ENCODE measurements at regions not wholly inside any gene's neighbourhood (a gene's known extent, or its start where the extent isn't known, plus 50 kb on each side); places are given as distances from the start of the nearest gene placed in this dataset.
"Not testable (repeated sequence)": the region's sequence is repeated elsewhere in the genome, so short reads cannot be mapped to it uniquely, and the experiment has no call there.

GRCh38 chr5:92308679-92309078 is 925.6 kb upstream of the ARRDC3 start:
- DNase-seq (ENCODE audit: extremely low read depth, low read depth): no peak
- no peak for TF ChIP-seq CTCF (IDR thresholded peaks at IDR 0.05; ENCODE audit: low read depth, low read length)

- DNase-seq (ENCODE audit: extremely low read depth, low read depth): not testable (repeated sequence)
Measured at GRCh38 chr5:92302356-92302755, 919.2 kb upstream of the ARRDC3 start.

- TF ChIP-seq CTCF (IDR thresholded peaks at IDR 0.05; ENCODE audit: low read depth, low read length): no peak
- DNase-seq (ENCODE audit: extremely low read depth, low read depth): no peak
Measured at GRCh38 chr5:92283521-92283920, 900.4 kb upstream of the ARRDC3 start.

- not testable (repeated sequence) for DNase-seq (ENCODE audit: extremely low read depth, low read depth)
Measured at GRCh38 chr5:92271750-92272149, 888.6 kb upstream of the ARRDC3 start.

- no peak for DNase-seq (ENCODE audit: extremely low read depth, low read depth)
- no peak for TF ChIP-seq CTCF (IDR thresholded peaks at IDR 0.05; ENCODE audit: low read depth, low read length)
Measured at GRCh38 chr5:92268343-92268742, 885.2 kb upstream of the ARRDC3 start.

- no peak for TF ChIP-seq CTCF (IDR thresholded peaks at IDR 0.05; ENCODE audit: low read depth, low read length)
- no peak for DNase-seq (ENCODE audit: extremely low read depth, low read depth)
Measured at GRCh38 chr5:92267830-92268229, 884.7 kb upstream of the ARRDC3 start.

- no peak for TF ChIP-seq CTCF (IDR thresholded peaks at IDR 0.05; ENCODE audit: low read depth, low read length)
- no peak for DNase-seq (ENCODE audit: extremely low read depth, low read depth)
Measured at GRCh38 chr5:92265804-92266203, 882.7 kb upstream of the ARRDC3 start.

GRCh38 chr5:92255605-92256004 is 872.5 kb upstream of the ARRDC3 start:
- not testable (repeated sequence) for DNase-seq (ENCODE audit: extremely low read depth, low read depth)

GRCh38 chr5:92248518-92248917 is 865.4 kb upstream of the ARRDC3 start:
- no peak for DNase-seq (ENCODE audit: extremely low read depth, low read depth)
- no peak for TF ChIP-seq CTCF (IDR thresholded peaks at IDR 0.05; ENCODE audit: low read depth, low read length)
